Body of pancreas (tissue), 4 donors: ENCODE measurements at regions not wholly inside any gene's neighbourhood (a gene's known extent, or its start where the extent isn't known, plus 50 kb on each side); places are given as distances from the start of the nearest gene placed in this dataset.
A peak's percentile ranks its signal among the peaks of the same experiment; 100 is the strongest.

Experiments
- ATAC-seq: fragments of 150-250 bp; one replicate; pipeline ENCODE4 v1.9.1; 2016
- DNase-seq, 4 donors: peaks; one replicate each; pipeline ENCODE4 v3.0.0-alpha.2; 2019
- H3K27ac ChIP-seq, 4 donors: fragments of 200-600 bp; sonication (generic); 1 replicate in 3 of 4; 2 replicates in 1 of 4; pipeline versions ENCODE4 v1.5.1 to v1.6.1; 2016 to 2019; ENCODE audit warnings: mild to moderate bottlenecking in 1 of 4, mixed read lengths in 1 of 4, moderate library complexity in 1 of 4
- H3K27me3 ChIP-seq, 2 donors: fragments of 200-600 bp; sonication (generic); one replicate each; pipeline ENCODE4 v1.6.0; 2016; ENCODE audit warnings: mild to moderate bottlenecking in 1 of 2
- H3K36me3 ChIP-seq, 2 donors: fragments of 200-600 bp; sonication (generic); replicated peaks in 1 of 2; 2 replicates each; pipeline ENCODE4 v1.5.1; 2016; ENCODE audit warnings: low read depth in 2 of 2; ENCODE audit not compliant: insufficient read depth in 1 of 2
- H3K4me1 ChIP-seq: fragments of 200-600 bp; sonication (generic); one replicate; pipeline ENCODE4 v1.6.0; 2016
- H3K4me3 ChIP-seq, 2 donors: fragments of 200-600 bp; sonication (generic); 1 replicate in 1 of 2; 2 replicates in 1 of 2; pipeline ENCODE4 v1.5.1; 2016 to 2019
- H3K9me3 ChIP-seq, 3 donors: fragments of 200-600 bp; sonication (generic); 1 replicate in 2 of 3; 2 replicates in 1 of 3; pipeline ENCODE4 v1.5.1; 2016
- CTCF ChIP-seq, 7 experiments: fragments of 450-650 bp in 4 of 7; fragments of 200-600 bp in 3 of 7; sonication (generic) in 3 of 7; IDR thresholded peaks; one replicate each; pipeline ENCODE4 v1.5.1; 2016 to 2019; ENCODE audit warnings: antibody characterized with exemption in 7 of 7
- POLR2A ChIP-seq, 3 donors: fragments of 450-650 bp; IDR thresholded peaks; one replicate each; pipeline ENCODE4 v1.6.1; 2016; ENCODE audit warnings: antibody characterized with exemption in 3 of 3, mild to moderate bottlenecking in 2 of 3
- WGBS, 2 donors: methylation state at CpG; one replicate each; pipeline ENCODE4 v1.1.5; 2017; 5-methylcytosine and 5-hydroxymethylcytosine counted together
- intact Hi-C: fragments of 100-400 bp; cut with DNase I; formaldehyde crosslinking; loops from one replicate; pipeline ENCODE4 v1.15.1; 2023

GRCh38 chr2:137836671-137837070 is 127.6 kb upstream of the HNMT start:
- ATAC-seq (no peak), DNase-seq (no peak)
- no peaks in the 10 kb centered on the region for H3K27me3 ChIP-seq
- 71 to 84% methylated on average over 3 of the region's 3 CpGs for WGBS, 2 donors
- no peaks in the 10 kb centered on the region for H3K36me3 ChIP-seq
- no peak overlapping the region for H3K27ac ChIP-seq
- intact Hi-C loops, result loop anchor here (10.0 kb wide), 1 partner anchor 1412 kb away; no protein-coding TSS in a partner anchor
- H3K9me3 ChIP-seq, result no peaks in the 10 kb centered on the region
- no peak for TF ChIP-seq CTCF (IDR thresholded peaks at IDR 0.05)
- TF ChIP-seq POLR2A (IDR thresholded peaks at IDR 0.05), result no peak
- no peaks in the 10 kb centered on the region for H3K4me1 ChIP-seq
- no peak overlapping the region for H3K4me3 ChIP-seq

DNA sequence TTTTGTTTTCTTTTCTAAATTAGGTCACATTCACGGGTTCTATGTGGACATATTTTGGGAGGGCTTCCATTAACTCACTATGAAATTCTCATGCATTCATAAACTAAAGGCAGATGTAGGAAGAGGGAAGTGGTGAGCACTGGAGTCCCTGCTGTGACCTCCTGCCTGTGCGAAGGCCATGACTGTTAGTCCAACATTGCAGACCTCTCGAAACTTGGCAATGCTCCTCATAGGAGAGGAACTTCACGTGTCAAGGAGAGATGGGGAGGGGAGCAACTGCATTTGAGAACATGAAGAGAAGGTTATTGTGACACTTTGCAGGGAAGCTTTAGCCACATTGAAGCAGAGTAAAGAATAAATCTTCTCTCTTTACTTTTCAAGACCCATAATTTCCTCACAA is 126.4 kb upstream of the HNMT start:
- TF ChIP-seq POLR2A (IDR thresholded peaks at IDR 0.05) (no peak), CTCF (IDR thresholded peaks at IDR 0.05) (no peak)
- H3K27me3 ChIP-seq, result no peaks in the 10 kb centered on the region
- H3K27ac ChIP-seq, result no peak overlapping the region
- no peak for DNase-seq
- H3K9me3 ChIP-seq, result no peaks in the 10 kb centered on the region
- intact Hi-C loops, result loop anchor here (10.0 kb wide), 1 partner anchor 1413 kb away; no protein-coding TSS in a partner anchor
- ATAC-seq, result no peak
- no peaks in the 10 kb centered on the region for H3K36me3 ChIP-seq
- WGBS, 2 donors, result 23 to 31% methylated on average over 4 of the region's 4 CpGs
- no peak overlapping the region for H3K4me3 ChIP-seq
- H3K4me1 ChIP-seq, result no peaks in the 10 kb centered on the region

DNA sequence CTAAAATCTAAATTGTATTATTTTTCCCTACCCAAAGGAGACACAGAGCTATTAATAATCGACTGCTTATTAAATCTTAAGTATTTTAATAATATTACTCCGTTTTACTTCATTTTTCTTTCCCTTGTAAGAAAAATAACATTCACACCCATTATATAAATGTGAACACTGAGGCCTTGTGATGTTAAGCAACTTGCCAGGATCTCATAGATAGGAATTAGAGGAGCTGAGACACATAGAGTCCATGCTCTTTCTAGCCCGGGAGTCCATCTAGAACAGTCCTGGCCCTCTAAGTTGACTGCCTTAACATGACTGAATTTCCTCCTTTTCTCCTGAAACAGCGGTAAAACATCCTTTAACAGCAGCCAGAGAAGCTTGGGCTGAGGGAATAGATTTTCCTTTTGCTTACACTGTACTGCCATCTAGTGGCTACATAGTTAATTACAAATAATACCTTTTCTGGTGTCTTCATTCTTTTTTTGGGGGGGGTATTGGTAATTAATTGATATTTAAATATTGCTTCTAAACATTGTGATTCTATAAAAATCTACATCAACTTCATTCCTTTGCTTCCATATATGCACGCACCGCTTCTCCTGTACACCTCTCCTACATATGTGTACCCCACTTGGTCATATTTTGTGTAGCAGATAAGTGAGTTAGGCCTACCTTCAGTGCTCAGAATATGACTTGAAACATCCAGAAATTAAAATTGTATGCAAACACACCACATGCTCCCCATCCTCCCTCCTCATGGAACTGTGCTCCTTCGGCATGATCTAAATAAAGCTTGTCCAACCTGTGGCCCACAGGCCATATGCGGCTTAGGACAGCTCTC is 125.8 kb upstream of the HNMT start:
- DNase-seq, result peak in 1 of 4 donors; percentile 8
- TF ChIP-seq POLR2A (IDR thresholded peaks at IDR 0.05) (no peak), CTCF (IDR thresholded peaks at IDR 0.05) (peak; percentile 54 to 77 (median 68))
- Histone ChIP-seq H3K36me3 (no peaks in the 10 kb centered on the region), H3K9me3 (no peaks in the 10 kb centered on the region), H3K4me1 (no peaks in the 10 kb centered on the region), H3K4me3 (no peak overlapping the region), H3K27me3 (no peaks in the 10 kb centered on the region), H3K27ac (no peak overlapping the region)
- peak; percentile 68 for ATAC-seq
- intact Hi-C loops, result loop anchor here (10.0 kb wide), 1 partner anchor 1414 kb away; no protein-coding TSS in a partner anchor
- 28 to 30% methylated on average over 8 of the region's 8 CpGs for WGBS, 2 donors

DNA sequence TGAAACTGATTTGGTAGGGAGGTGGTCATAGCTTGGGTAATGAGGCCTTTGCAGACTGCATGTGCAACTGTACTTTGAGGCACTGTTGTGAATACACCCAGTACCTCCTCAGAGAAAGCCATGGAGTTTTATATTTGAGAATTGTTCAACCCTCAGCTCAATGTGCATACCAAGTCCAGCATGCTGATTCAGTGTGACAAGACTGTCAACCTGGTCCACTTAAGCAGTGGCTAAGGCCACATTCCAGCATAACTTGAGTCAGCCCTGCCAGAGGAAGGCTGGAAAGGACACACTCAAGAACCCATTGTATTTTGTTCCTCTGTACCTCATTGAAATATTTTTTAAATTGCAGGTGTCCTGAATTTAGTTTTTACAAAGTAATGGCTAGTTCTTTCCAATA is 121.8 kb upstream of the HNMT start:
- DNase-seq, result no peak
- H3K36me3 ChIP-seq, result no peaks in the 10 kb centered on the region

More for the DNA sequence above, 121.8 kb upstream of the HNMT start:
- ATAC-seq, result no peak
- Histone ChIP-seq H3K27me3 (no peaks in the 10 kb centered on the region), H3K9me3 (no peaks in the 10 kb centered on the region), H3K4me3 (no peak overlapping the region), H3K4me1 (no peaks in the 10 kb centered on the region), H3K27ac (no peak overlapping the region)
- no peak for TF ChIP-seq POLR2A (IDR thresholded peaks at IDR 0.05)
- no peak for TF ChIP-seq CTCF (IDR thresholded peaks at IDR 0.05)
- intact Hi-C loops, result no loop called here
